ENCODE measurements at regions not wholly inside any gene's neighbourhood (a gene's known extent, or its start where the extent isn't known, plus 50 kb on each side); places are given as distances from the start of the nearest gene placed in this dataset.

DNA sequence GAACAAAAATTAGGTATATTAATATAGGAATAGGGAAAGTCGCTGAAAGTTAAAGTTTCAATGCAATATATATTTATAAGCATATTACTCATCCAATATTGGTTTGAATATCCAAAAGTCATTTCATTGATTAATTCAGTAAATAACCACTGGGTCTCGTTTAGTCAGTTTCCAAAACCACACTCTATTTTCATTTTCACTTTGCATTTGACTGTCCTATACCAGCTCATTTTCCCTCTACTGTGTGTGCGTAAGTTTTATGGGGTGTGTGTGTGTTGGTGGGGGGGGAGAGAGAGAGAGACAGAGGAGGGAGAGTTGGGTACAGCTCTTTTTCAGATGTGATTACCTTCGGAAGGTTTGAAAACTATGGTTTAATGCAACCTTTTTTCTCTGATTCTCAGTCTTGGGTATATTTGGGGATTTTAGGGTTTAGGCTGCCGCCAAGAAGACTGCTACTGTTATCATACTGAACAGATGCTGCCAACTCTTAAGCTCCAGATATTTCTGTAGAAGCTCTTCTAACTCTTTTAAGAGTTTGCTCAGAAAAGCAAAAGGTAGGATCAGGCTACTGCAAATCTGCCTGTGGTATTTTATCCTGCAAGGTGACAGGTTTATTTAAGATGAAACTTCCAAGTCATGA, 1427.4 kb downstream of the PCDH7 start:
- Histone ChIP-seq H3K4me1 (ENCODE audit: insufficient read depth, low read length) (no peaks in the 10 kb centered on the region), H3K4me3 (ENCODE audit: low read length in 2 of 2) (no peak overlapping the region), H3K27ac (ENCODE audit: low read depth, low read length) (no peak overlapping the region), H3K9me3 (ENCODE audit: control insufficient read depth in 1 of 2, low read length in 2 of 2) (no peaks in the 10 kb centered on the region), H3K27me3 (ENCODE audit: insufficient read depth, low read length) (no peaks in the 10 kb centered on the region), H3K36me3 (ENCODE audit: insufficient read depth, low read length) (no peaks in the 10 kb centered on the region)
- H3K4me3 Mint-ChIP-seq = no peak overlapping the region
- H3K27ac Mint-ChIP-seq = no peak overlapping the region
- intact Hi-C loops (cut with micrococcal nuclease) = no loop called here
- CTCF ChIA-PET (ENCODE audit: partially characterized antibody) = no interaction called here
- H3K4me1 Mint-ChIP-seq = no peaks in the 10 kb centered on the region
- H3K36me3 Mint-ChIP-seq = no peaks in the 10 kb centered on the region
- no peaks in the 10 kb centered on the region for H3K27me3 Mint-ChIP-seq
- POLR2A ChIA-PET (ENCODE audit: partially characterized antibody) = no interaction called here
- DNase-seq = no peak
- H3K9me3 Mint-ChIP-seq = peaks cover 0 to 20% (median 3%) of the 10 kb centered on the region in 8 donors

DNA sequence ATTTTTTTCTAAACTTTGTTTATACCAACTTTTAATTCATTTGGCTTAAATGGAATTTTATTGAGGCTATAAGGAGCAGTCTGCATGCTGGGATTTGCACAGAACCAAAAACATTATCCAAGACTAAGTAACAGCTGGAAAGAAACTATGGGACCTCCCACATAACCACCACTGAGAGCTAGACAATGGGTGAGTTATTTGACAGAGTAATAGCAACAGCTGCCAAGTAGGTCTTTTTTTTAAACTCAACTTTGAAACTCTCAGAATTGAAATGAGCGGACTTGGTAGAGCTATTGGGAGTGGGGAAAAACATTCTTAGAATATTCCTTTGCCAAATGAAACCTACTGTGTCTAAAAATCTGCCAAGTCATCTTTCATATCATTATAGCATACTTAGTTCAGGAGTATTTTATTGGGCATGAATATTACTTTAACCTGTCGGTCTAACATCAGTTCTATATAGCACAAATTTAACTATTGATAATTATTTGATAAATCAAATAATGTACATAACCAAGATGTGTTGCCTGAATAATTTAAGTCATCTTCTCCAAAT, 1428.0 kb downstream of the PCDH7 start:
- intact Hi-C loops (cut with micrococcal nuclease) = no loop called here
- H3K27ac Mint-ChIP-seq = no peak overlapping the region
- H3K4me3 ChIP-seq (ENCODE audit: low read length in 2 of 2) = no peak overlapping the region
- no peak for DNase-seq
- no peaks in the 10 kb centered on the region for H3K27me3 ChIP-seq (ENCODE audit: insufficient read depth, low read length)
- H3K36me3 Mint-ChIP-seq = no peaks in the 10 kb centered on the region
- no peak overlapping the region for H3K4me3 Mint-ChIP-seq
- H3K4me1 ChIP-seq (ENCODE audit: insufficient read depth, low read length) = no peaks in the 10 kb centered on the region
- ChIA-PET CTCF (ENCODE audit: partially characterized antibody) (no interaction called here), POLR2A (ENCODE audit: partially characterized antibody) (no interaction called here)
- no peaks in the 10 kb centered on the region for H3K4me1 Mint-ChIP-seq
- H3K27me3 Mint-ChIP-seq = no peaks in the 10 kb centered on the region
- no peaks in the 10 kb centered on the region for H3K9me3 ChIP-seq (ENCODE audit: control insufficient read depth in 1 of 2, low read length in 2 of 2)
- peaks cover 0 to 20% (median 3%) of the 10 kb centered on the region in 8 donors for H3K9me3 Mint-ChIP-seq
- H3K27ac ChIP-seq (ENCODE audit: low read depth, low read length) = no peak overlapping the region
- H3K36me3 ChIP-seq (ENCODE audit: insufficient read depth, low read length) = no peaks in the 10 kb centered on the region

GRCh38 chr4:32158961-32159360, 1438.8 kb downstream of the PCDH7 start:
- intact Hi-C loops (cut with micrococcal nuclease) = no loop called here
- no peak overlapping the region for H3K27ac Mint-ChIP-seq
- Histone ChIP-seq H3K27me3 (ENCODE audit: insufficient read depth, low read length) (no peaks in the 10 kb centered on the region), H3K36me3 (ENCODE audit: insufficient read depth, low read length) (no peaks in the 10 kb centered on the region), H3K9me3 (ENCODE audit: control insufficient read depth in 1 of 2, low read length in 2 of 2) (peaks cover 0 to 3% of the 10 kb centered on the region in 2 donors), H3K4me1 (ENCODE audit: insufficient read depth, low read length) (no peaks in the 10 kb centered on the region), H3K4me3 (ENCODE audit: low read length in 2 of 2) (no peak overlapping the region), H3K27ac (ENCODE audit: low read depth, low read length) (no peak overlapping the region)
- ChIA-PET CTCF (ENCODE audit: partially characterized antibody) (no interaction called here), POLR2A (ENCODE audit: partially characterized antibody) (no interaction called here)
- no peak for DNase-seq
- no peaks in the 10 kb centered on the region for H3K36me3 Mint-ChIP-seq
- H3K9me3 Mint-ChIP-seq = peaks cover 0 to 18% (median 4%) of the 10 kb centered on the region in 8 donors
- no peaks in the 10 kb centered on the region for H3K27me3 Mint-ChIP-seq
- no peaks in the 10 kb centered on the region for H3K4me1 Mint-ChIP-seq
- no peak overlapping the region for H3K4me3 Mint-ChIP-seq

- ChIA-PET POLR2A (ENCODE audit: partially characterized antibody) (no interaction called here), CTCF (ENCODE audit: partially characterized antibody) (no interaction called here)
- intact Hi-C loops (cut with micrococcal nuclease) = no loop called here
- Histone ChIP-seq H3K4me3 (ENCODE audit: low read length in 2 of 2) (no peak overlapping the region), H3K9me3 (ENCODE audit: control insufficient read depth in 1 of 2, low read length in 2 of 2) (peaks cover 0 to 3% of the 10 kb centered on the region in 2 donors), H3K36me3 (ENCODE audit: insufficient read depth, low read length) (no peaks in the 10 kb centered on the region), H3K27me3 (ENCODE audit: insufficient read depth, low read length) (no peaks in the 10 kb centered on the region), H3K4me1 (ENCODE audit: insufficient read depth, low read length) (no peaks in the 10 kb centered on the region), H3K27ac (ENCODE audit: low read depth, low read length) (no peak overlapping the region)
- Mint-ChIP-seq H3K4me3 (no peak overlapping the region), H3K27ac (no peak overlapping the region), H3K9me3 (peaks cover 0 to 12% (median 2%) of the 10 kb centered on the region in 8 donors), H3K36me3 (no peaks in the 10 kb centered on the region), H3K4me1 (no peaks in the 10 kb centered on the region), H3K27me3 (no peaks in the 10 kb centered on the region)
- DNase-seq = no peak
Observed at GRCh38 chr4:32161392-32161791, 1441.2 kb downstream of the PCDH7 start.

DNA sequence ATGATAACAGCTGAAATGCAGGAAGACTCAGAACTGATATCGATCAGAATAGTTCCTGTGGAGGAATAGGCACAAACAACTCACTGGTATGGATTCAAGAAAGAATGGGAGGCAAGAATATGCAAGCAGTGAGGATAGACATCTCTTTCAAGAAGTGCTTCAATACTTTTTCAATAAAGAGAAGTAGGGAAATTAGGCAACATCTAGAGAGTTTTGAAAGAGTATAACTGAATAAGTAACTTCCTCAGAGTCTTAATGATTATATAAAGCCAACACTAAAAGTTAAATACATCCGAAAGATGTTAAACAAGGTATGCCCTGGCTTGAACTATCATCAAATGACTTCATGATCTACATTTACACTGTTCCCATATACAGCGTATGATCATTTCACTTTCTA, 1443.0 kb downstream of the PCDH7 start:
- no peak for DNase-seq
- no peak overlapping the region for H3K4me3 ChIP-seq (ENCODE audit: low read length in 2 of 2)
- Mint-ChIP-seq H3K4me1 (no peaks in the 10 kb centered on the region), H3K4me3 (no peak overlapping the region), H3K36me3 (no peaks in the 10 kb centered on the region), H3K9me3 (peaks cover 0 to 12% (median 3%) of the 10 kb centered on the region in 8 donors), H3K27me3 (no peaks in the 10 kb centered on the region), H3K27ac (no peak overlapping the region)
- ChIA-PET CTCF (ENCODE audit: partially characterized antibody) (no interaction called here), POLR2A (ENCODE audit: partially characterized antibody) (no interaction called here)
- intact Hi-C loops (cut with micrococcal nuclease) = no loop called here
- H3K9me3 ChIP-seq (ENCODE audit: control insufficient read depth in 1 of 2, low read length in 2 of 2) = peaks cover 0 to 3% of the 10 kb centered on the region in 2 donors
- no peak overlapping the region for H3K27ac ChIP-seq (ENCODE audit: low read depth, low read length)
- no peaks in the 10 kb centered on the region for H3K36me3 ChIP-seq (ENCODE audit: insufficient read depth, low read length)
- H3K27me3 ChIP-seq (ENCODE audit: insufficient read depth, low read length) = no peaks in the 10 kb centered on the region
- H3K4me1 ChIP-seq (ENCODE audit: insufficient read depth, low read length) = no peaks in the 10 kb centered on the region

- Mint-ChIP-seq H3K27ac (no peak overlapping the region), H3K4me1 (no peaks in the 10 kb centered on the region), H3K36me3 (no peaks in the 10 kb centered on the region), H3K4me3 (no peak overlapping the region), H3K27me3 (no peaks in the 10 kb centered on the region), H3K9me3 (peaks cover 3 to 17% (median 11%) of the 10 kb centered on the region in 8 donors)
- CTCF ChIA-PET (ENCODE audit: partially characterized antibody) = no interaction called here
- H3K4me3 ChIP-seq (ENCODE audit: low read length in 2 of 2) = no peak overlapping the region
- no peaks in the 10 kb centered on the region for H3K36me3 ChIP-seq (ENCODE audit: insufficient read depth, low read length)
- intact Hi-C loops (cut with micrococcal nuclease) = no loop called here
- no peaks in the 10 kb centered on the region for H3K27me3 ChIP-seq (ENCODE audit: insufficient read depth, low read length)
- DNase-seq = no peak
- no peak overlapping the region for H3K27ac ChIP-seq (ENCODE audit: low read depth, low read length)
- H3K4me1 ChIP-seq (ENCODE audit: insufficient read depth, low read length) = no peaks in the 10 kb centered on the region
- H3K9me3 ChIP-seq (ENCODE audit: control insufficient read depth in 1 of 2, low read length in 2 of 2) = no peaks in the 10 kb centered on the region
- POLR2A ChIA-PET (ENCODE audit: partially characterized antibody) = no interaction called here
Observed at GRCh38 chr4:32169841-32170240, 1449.7 kb downstream of the PCDH7 start.

DNA sequence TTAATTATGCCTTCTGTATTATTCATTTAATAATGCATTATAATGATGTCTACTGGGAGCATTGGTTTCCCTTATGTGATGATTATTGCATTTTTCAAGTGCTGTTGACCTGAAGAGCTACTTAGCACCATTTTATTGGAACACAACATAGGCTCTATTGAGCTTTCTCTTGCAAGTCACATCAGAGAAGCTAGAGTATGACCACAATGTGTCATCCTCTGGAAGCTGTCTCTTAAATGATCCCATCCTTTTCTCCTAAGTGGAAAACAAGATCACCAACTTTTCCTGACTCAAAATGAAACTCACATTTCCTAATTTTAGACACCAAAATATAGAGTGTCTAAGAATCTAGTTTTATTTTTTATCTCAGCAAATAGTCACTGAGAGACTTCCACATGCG, 1451.9 kb downstream of the PCDH7 start:
- Histone ChIP-seq H3K36me3 (ENCODE audit: insufficient read depth, low read length) (no peaks in the 10 kb centered on the region), H3K27ac (ENCODE audit: low read depth, low read length) (no peak overlapping the region), H3K9me3 (ENCODE audit: control insufficient read depth in 1 of 2, low read length in 2 of 2) (no peaks in the 10 kb centered on the region), H3K4me1 (ENCODE audit: insufficient read depth, low read length) (no peaks in the 10 kb centered on the region), H3K4me3 (ENCODE audit: low read length in 2 of 2) (no peak overlapping the region), H3K27me3 (ENCODE audit: insufficient read depth, low read length) (no peaks in the 10 kb centered on the region)
- Mint-ChIP-seq H3K4me3 (no peak overlapping the region), H3K4me1 (no peaks in the 10 kb centered on the region), H3K9me3 (peaks cover 2 to 19% (median 15%) of the 10 kb centered on the region in 8 donors), H3K27ac (no peak overlapping the region), H3K27me3 (no peaks in the 10 kb centered on the region), H3K36me3 (no peaks in the 10 kb centered on the region)
- no peak for DNase-seq
- CTCF ChIA-PET (ENCODE audit: partially characterized antibody) = no interaction called here
- intact Hi-C loops (cut with micrococcal nuclease) = no loop called here
- POLR2A ChIA-PET (ENCODE audit: partially characterized antibody) = interaction anchor here (0.6 kb wide), 1 partner anchor 782 kb away, joined by 3 read pairs; no protein-coding TSS in a partner anchor
